H7 (cell line): ENCODE measurements at regions not wholly inside any gene's neighbourhood (a gene's known extent, or its start where the extent isn't known, plus 50 kb on each side); places are given as distances from the start of the nearest gene placed in this dataset.

Source experiments
- DNase-seq: peaks from one replicate; pipeline ENCODE4 v3.0.0; 2012
- H3K27me3 ChIP-seq: 2 replicates; pipeline ENCODE4 v1.6.0; 2011; ENCODE audit warnings: mild to moderate bottlenecking, low read length; ENCODE audit not compliant: control insufficient read depth, insufficient read depth
- H3K36me3 ChIP-seq: replicated peaks from 2 replicates; pipeline ENCODE4 v1.5.1; 2011; ENCODE audit warnings: low read length; ENCODE audit not compliant: control insufficient read depth, insufficient read depth
- H3K4me3 ChIP-seq: 2 replicates; pipeline ENCODE4 v1.5.1; 2011; ENCODE audit warnings: low read depth, mild to moderate bottlenecking, control low read depth, low read length, moderate library complexity; ENCODE audit not compliant: insufficient read depth

DNA sequence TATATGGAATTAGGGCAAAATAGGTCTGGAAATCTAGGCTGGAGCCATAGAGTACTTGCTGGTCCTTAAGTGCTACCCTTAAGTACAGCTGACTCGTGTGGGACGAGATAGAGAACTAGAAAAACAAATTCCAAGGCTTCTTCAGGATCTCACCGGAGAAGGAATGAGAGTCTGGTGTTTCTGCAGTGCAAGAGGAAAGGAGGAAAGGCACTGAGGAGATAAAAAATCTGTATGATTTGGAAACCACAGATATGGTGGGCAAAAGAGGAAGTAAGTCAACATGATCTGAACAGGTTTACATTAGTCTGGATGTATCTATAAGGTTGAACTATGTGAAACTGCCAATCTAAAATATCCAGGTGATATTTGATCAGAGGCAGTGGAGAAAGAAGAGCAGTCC lies 134.4 kb upstream of the SOX5 start:
- no peak for DNase-seq
- H3K4me3 ChIP-seq, result no peak overlapping the region
- no peaks in the 10 kb centered on the region for H3K27me3 ChIP-seq

GRCh38 chr12:24081606-24082005 lies 132.1 kb upstream of the SOX5 start:
- Histone ChIP-seq H3K4me3 (no peak overlapping the region), H3K27me3 (no peaks in the 10 kb centered on the region), H3K36me3 (no peaks in the 10 kb centered on the region)
- DNase-seq, result no peak

More for the DNA sequence above, 134.4 kb upstream of the SOX5 start:
- no peaks in the 10 kb centered on the region for H3K36me3 ChIP-seq

DNA sequence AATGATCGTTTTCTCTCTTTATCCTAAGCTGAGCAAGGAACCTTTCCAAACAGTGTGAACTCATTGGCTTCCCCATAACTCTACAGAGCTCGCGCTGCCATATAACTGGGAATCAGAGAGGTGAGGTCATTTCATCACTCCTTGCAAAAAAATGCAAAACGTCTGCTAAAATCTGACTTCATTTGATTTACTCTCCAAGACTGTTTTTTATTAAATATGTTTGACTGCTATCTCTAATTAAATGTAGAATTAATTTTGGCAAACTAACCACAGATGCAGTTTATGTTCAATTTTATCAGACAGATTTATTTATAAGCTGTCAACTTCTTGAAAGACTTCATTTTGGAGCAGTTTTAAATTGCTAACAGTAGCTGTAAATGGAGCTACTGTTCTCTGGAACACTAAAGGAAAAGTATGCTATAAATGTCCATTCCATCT lies 131.6 kb upstream of the SOX5 start:
- no peaks in the 10 kb centered on the region for H3K36me3 ChIP-seq
- no peaks in the 10 kb centered on the region for H3K27me3 ChIP-seq
- DNase-seq, result no peak
- H3K4me3 ChIP-seq, result no peak overlapping the region

- H3K27me3 ChIP-seq, result no peaks in the 10 kb centered on the region
- H3K4me3 ChIP-seq, result no peak overlapping the region
- DNase-seq, result no peak
- no peaks in the 10 kb centered on the region for H3K36me3 ChIP-seq
Observed at GRCh38 chr12:24080465-24080864, 131.0 kb upstream of the SOX5 start.

GRCh38 chr12:24079083-24079482 lies 129.6 kb upstream of the SOX5 start:
- no peaks in the 10 kb centered on the region for H3K27me3 ChIP-seq
- no peaks in the 10 kb centered on the region for H3K36me3 ChIP-seq
- H3K4me3 ChIP-seq, result no peak overlapping the region
- no peak for DNase-seq

DNA sequence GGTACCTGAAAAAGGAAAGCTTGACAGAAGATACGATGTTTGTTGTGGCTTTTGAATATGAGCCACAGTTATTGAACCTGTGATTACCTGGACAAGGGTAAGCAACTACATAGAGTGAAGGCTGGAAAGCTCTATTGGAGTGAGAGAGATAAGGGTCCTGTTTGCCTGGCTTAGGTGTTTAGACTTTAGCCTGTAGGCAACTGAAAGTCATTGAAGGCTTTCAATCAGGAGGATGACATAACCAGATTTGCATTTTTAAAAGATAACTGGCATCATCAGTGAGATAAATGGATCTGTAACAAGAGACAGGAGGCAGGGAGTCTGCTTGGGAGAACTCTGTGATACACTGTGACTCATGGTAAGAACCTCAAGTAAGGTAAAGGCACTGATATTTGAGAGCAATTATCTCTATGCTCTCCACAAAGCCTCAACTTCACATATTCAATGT lies 128.9 kb upstream of the SOX5 start:
- no peak for DNase-seq

DNA sequence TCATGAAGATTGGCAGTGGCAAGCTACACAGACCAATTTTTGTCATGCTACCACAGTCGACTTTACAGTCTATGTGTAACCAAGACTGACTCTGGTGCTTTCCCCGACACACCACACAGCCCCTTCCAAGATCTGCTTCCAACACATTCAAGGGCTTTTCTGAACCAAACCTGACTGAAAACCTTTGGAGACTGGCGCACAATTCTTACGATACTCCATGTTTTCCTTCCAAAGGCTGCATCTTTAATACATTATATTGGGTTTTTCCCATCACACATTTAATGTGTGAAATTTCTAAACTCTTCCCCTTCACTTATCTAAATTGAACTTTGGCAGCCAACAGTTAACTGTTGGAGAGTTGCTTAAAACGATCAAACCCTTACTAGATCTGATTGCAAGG lies 127.7 kb upstream of the SOX5 start:
- DNase-seq, result no peak
- H3K4me3 ChIP-seq, result no peak overlapping the region
- H3K36me3 ChIP-seq, result no peaks in the 10 kb centered on the region
- H3K27me3 ChIP-seq, result no peaks in the 10 kb centered on the region

More for the DNA sequence above, 128.9 kb upstream of the SOX5 start:
- Histone ChIP-seq H3K27me3 (no peaks in the 10 kb centered on the region), H3K4me3 (no peak overlapping the region), H3K36me3 (no peaks in the 10 kb centered on the region)

- Histone ChIP-seq H3K36me3 (no peaks in the 10 kb centered on the region), H3K4me3 (no peak overlapping the region), H3K27me3 (no peaks in the 10 kb centered on the region)
- DNase-seq, result no peak
Observed at GRCh38 chr12:24075650-24076049, 126.2 kb upstream of the SOX5 start.

GRCh38 chr12:24073170-24073810 lies 123.8 kb upstream of the SOX5 start:
- DNase-seq, result no peak
- no peaks in the 10 kb centered on the region for H3K27me3 ChIP-seq
- no peaks in the 10 kb centered on the region for H3K36me3 ChIP-seq
- no peak overlapping the region for H3K4me3 ChIP-seq

DNA sequence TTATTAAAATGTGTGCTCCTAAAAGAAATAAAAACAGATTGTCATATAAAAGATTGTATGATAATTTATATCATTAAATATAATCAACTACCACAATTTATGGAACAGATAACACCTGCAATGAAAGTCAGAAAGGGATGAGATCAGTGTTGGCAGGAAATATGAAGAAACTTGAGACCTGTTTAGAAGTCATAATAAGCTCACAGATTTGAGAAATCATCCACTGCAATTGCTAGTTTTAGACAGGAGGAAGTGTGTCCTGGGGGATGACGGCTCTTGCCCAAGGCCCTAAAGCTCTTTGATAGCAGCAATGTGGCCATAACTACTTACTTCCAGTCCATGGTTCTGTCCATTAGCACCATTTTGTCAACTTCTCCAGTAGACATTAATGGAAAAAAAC lies 122.8 kb upstream of the SOX5 start:
- no peak for DNase-seq
- no peaks in the 10 kb centered on the region for H3K36me3 ChIP-seq

GRCh38 chr12:24071842-24072241 lies 122.4 kb upstream of the SOX5 start:
- no peak for DNase-seq
- Histone ChIP-seq H3K27me3 (no peaks in the 10 kb centered on the region), H3K4me3 (no peak overlapping the region), H3K36me3 (no peaks in the 10 kb centered on the region)

More for the DNA sequence above, 122.8 kb upstream of the SOX5 start:
- no peaks in the 10 kb centered on the region for H3K27me3 ChIP-seq
- H3K4me3 ChIP-seq, result no peak overlapping the region

GRCh38 chr12:24069532-24070395 lies 120.3 kb upstream of the SOX5 start:
- Histone ChIP-seq H3K4me3 (no peak overlapping the region), H3K27me3 (no peaks in the 10 kb centered on the region), H3K36me3 (no peaks in the 10 kb centered on the region)
- peak; percentile 39 for DNase-seq

DNA sequence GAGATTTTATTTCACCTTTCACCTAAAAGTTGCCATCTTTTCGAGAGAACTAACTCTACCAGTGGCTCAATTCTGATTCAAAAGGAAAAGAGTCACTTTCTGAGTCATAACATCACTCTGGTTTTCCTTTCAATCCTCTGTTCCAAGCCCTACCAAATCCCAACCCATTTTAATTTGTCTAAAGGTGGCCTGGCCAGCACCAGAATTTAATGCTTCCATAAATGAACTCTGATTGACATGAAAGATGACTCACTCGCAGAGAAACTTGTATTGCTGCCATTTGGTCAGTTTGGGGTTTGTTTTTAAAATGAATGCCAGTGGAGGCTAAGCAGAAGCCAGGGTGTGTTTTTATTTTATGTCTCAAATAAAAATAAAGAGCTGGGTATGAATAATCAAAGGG lies 117.4 kb upstream of the SOX5 start:
- Histone ChIP-seq H3K27me3 (no peaks in the 10 kb centered on the region), H3K4me3 (no peak overlapping the region), H3K36me3 (no peaks in the 10 kb centered on the region)
- no peak for DNase-seq

GRCh38 chr12:24066097-24066496 lies 116.6 kb upstream of the SOX5 start:
- no peak for DNase-seq
- Histone ChIP-seq H3K4me3 (no peak overlapping the region), H3K36me3 (no peaks in the 10 kb centered on the region), H3K27me3 (no peaks in the 10 kb centered on the region)

GRCh38 chr12:24062642-24063245 lies 113.3 kb upstream of the SOX5 start:
- H3K27me3 ChIP-seq, result no peaks in the 10 kb centered on the region
- no peak overlapping the region for H3K4me3 ChIP-seq
- no peaks in the 10 kb centered on the region for H3K36me3 ChIP-seq
- DNase-seq, result no peak
